Esophagus squamous epithelium (tissue), 5 donors: ENCODE measurements at regions not wholly inside any gene's neighbourhood (a gene's known extent, or its start where the extent isn't known, plus 50 kb on each side); places are given as distances from the start of the nearest gene placed in this dataset.

ENCODE experiments used
- DNase-seq: peaks from one replicate; lab custom pipeline; 2025; lab: John Stamatoyannopoulos, UW
- H3K27ac ChIP-seq, 4 donors: fragments of 200-600 bp; sonication (generic); one replicate each; pipeline ENCODE4 v1.5.1; 2016 to 2019; ENCODE audit warnings: mild to moderate bottlenecking in 1 of 4
- H3K27me3 ChIP-seq, 4 donors: fragments of 200-600 bp; sonication (generic); 1 replicate in 3 of 4; 2 replicates in 1 of 4; pipeline versions ENCODE4 v1.5.1 to v1.6.0; 2017 to 2021; ENCODE audit warnings: antibody characterized with exemption in 1 of 4
- H3K36me3 ChIP-seq, 3 donors: fragments of 200-600 bp; sonication (generic); one replicate each; pipeline ENCODE4 v1.5.1; 2016 to 2019
- H3K4me1 ChIP-seq, 3 donors: fragments of 200-600 bp; sonication (generic); one replicate each; pipeline ENCODE4 v1.5.1; 2017 to 2019
- H3K4me3 ChIP-seq, 4 donors: fragments of 200-600 bp; sonication (generic); 1 replicate in 3 of 4; 2 replicates in 1 of 4; pipeline ENCODE4 v1.5.1; 2016 to 2019; ENCODE audit warnings: mild to moderate bottlenecking in 2 of 4, moderate library complexity in 1 of 4
- H3K9me3 ChIP-seq, 3 donors: fragments of 200-600 bp; sonication (generic); one replicate each; pipeline ENCODE4 v1.5.1; 2016 to 2019
- CTCF ChIP-seq, 6 experiments: fragments of 450-650 bp in 4 of 6; fragments of 200-600 bp in 2 of 6; sonication (generic) in 2 of 6; IDR thresholded peaks; one replicate each; pipeline ENCODE4 v1.5.1; 2016 to 2019; ENCODE audit warnings: antibody characterized with exemption in 6 of 6, mild to moderate bottlenecking in 4 of 6, moderate library complexity in 4 of 6
- POLR2A ChIP-seq, 4 donors: fragments of 450-650 bp; IDR thresholded peaks; one replicate each; pipeline ENCODE4 v1.6.1; 2017; ENCODE audit warnings: antibody characterized with exemption in 4 of 4, mild to moderate bottlenecking in 4 of 4, moderate library complexity in 3 of 4
- WGBS, 2 donors: methylation state at CpG; one replicate each; pipeline ENCODE4 v1.1.5; 2018; 5-methylcytosine and 5-hydroxymethylcytosine counted together
- intact Hi-C: fragments of 100-400 bp; cut with DNase I; formaldehyde crosslinking; loops from one replicate; pipeline ENCODE4 v1.15.0; 2022
- donor health status: DM: yes; HTN: yes; CAD: no.

GRCh38 chr14:97013878-97014277 is 216.7 kb downstream of the VRK1 start:
- Histone ChIP-seq H3K9me3 (peaks cover 0 to 7% (median 0%) of the 10 kb centered on the region in 3 donors), H3K4me3 (no peak overlapping the region), H3K36me3 (no peaks in the 10 kb centered on the region), H3K4me1 (no peaks in the 10 kb centered on the region), H3K27ac (no peak overlapping the region), H3K27me3 (peaks cover 0 to 18% (median 0%) of the 10 kb centered on the region in 4 donors)
- WGBS, 2 donors: 80 to 83% methylated on average over 7 of the region's 7 CpGs
- no peak for DNase-seq
- intact Hi-C loops: no loop called here
- TF ChIP-seq CTCF (IDR thresholded peaks at IDR 0.05) (no peak), POLR2A (IDR thresholded peaks at IDR 0.05) (no peak)

- Histone ChIP-seq H3K4me3 (no peak overlapping the region), H3K27ac (no peak overlapping the region), H3K9me3 (peaks cover 0 to 7% (median 0%) of the 10 kb centered on the region in 3 donors), H3K4me1 (no peaks in the 10 kb centered on the region), H3K36me3 (no peaks in the 10 kb centered on the region), H3K27me3 (peaks cover 0 to 34% (median 0%) of the 10 kb centered on the region in 4 donors)
- WGBS, 2 donors: 43 to 61% methylated on average over 4 of the region's 4 CpGs
- TF ChIP-seq CTCF (IDR thresholded peaks at IDR 0.05) (no peak), POLR2A (IDR thresholded peaks at IDR 0.05) (no peak)
- DNase-seq: no peak
- intact Hi-C loops: no loop called here
Measured at GRCh38 chr14:97021001-97021400, 223.8 kb downstream of the VRK1 start.

GRCh38 chr14:97021571-97022168 is 224.5 kb downstream of the VRK1 start:
- Histone ChIP-seq H3K27ac (no peak overlapping the region), H3K4me1 (no peaks in the 10 kb centered on the region), H3K4me3 (no peak overlapping the region), H3K27me3 (peaks cover 0 to 38% (median 0%) of the 10 kb centered on the region in 4 donors), H3K36me3 (no peaks in the 10 kb centered on the region), H3K9me3 (peaks cover 0 to 7% (median 0%) of the 10 kb centered on the region in 3 donors)
- DNase-seq: no peak
- intact Hi-C loops: no loop called here
- WGBS, 2 donors: 54 to 73% methylated on average over 2 to 3 of the region's 3 CpGs
- TF ChIP-seq POLR2A (IDR thresholded peaks at IDR 0.05) (no peak), CTCF (IDR thresholded peaks at IDR 0.05) (no peak)

GRCh38 chr14:97022741-97023140 is 225.6 kb downstream of the VRK1 start:
- WGBS, 2 donors: 53 to 55% methylated on average over 3 of the region's 3 CpGs
- TF ChIP-seq POLR2A (IDR thresholded peaks at IDR 0.05) (no peak), CTCF (IDR thresholded peaks at IDR 0.05) (no peak)
- H3K4me1 ChIP-seq: no peaks in the 10 kb centered on the region
- H3K4me3 ChIP-seq: no peak overlapping the region
- no peak overlapping the region for H3K27ac ChIP-seq
- DNase-seq: no peak
- no peaks in the 10 kb centered on the region for H3K36me3 ChIP-seq
- H3K27me3 ChIP-seq: peaks cover 0 to 40% (median 0%) of the 10 kb centered on the region in 4 donors
- intact Hi-C loops: no loop called here
- peaks cover 0 to 4% (median 0%) of the 10 kb centered on the region in 3 donors for H3K9me3 ChIP-seq

- H3K27me3 ChIP-seq: peaks cover 0 to 42% (median 0%) of the 10 kb centered on the region in 4 donors
- DNase-seq: no peak
- no peak overlapping the region for H3K27ac ChIP-seq
- intact Hi-C loops: no loop called here
- H3K4me1 ChIP-seq: no peaks in the 10 kb centered on the region
- TF ChIP-seq CTCF (IDR thresholded peaks at IDR 0.05): no peak
- no peak for TF ChIP-seq POLR2A (IDR thresholded peaks at IDR 0.05)
- H3K9me3 ChIP-seq: no peaks in the 10 kb centered on the region
- no peaks in the 10 kb centered on the region for H3K36me3 ChIP-seq
- no peak overlapping the region for H3K4me3 ChIP-seq
- WGBS, 2 donors: 76 to 82% methylated on average over 6 of the region's 6 CpGs
Measured at GRCh38 chr14:97023871-97024270, 226.7 kb downstream of the VRK1 start.
